Mesothelial cell of epicardium (in vitro differentiated cells): ENCODE measurements at regions not wholly inside any gene's neighbourhood (a gene's known extent, or its start where the extent isn't known, plus 50 kb on each side); places are given as distances from the start of the nearest gene placed in this dataset.

Experiments
- DNase-seq, 2 experiments: peaks; one replicate each; pipeline ENCODE4 v3.0.0; 2021; ENCODE audit warnings: low spot score in 2 of 2; ENCODE audit not compliant: unreplicated experiment in 2 of 2
- H3K27ac Mint-ChIP-seq: 2 replicates; pipeline ENCODE4 v1.8.0; 2021; ENCODE audit warnings: mixed read lengths
- H3K27me3 Mint-ChIP-seq: 2 replicates; pipeline ENCODE4 v1.8.0; 2021; ENCODE audit warnings: low read depth, mixed read lengths
- H3K36me3 Mint-ChIP-seq: 2 replicates; pipeline ENCODE4 v1.8.0; 2021; ENCODE audit warnings: mixed read lengths
- H3K4me1 Mint-ChIP-seq: 2 replicates; pipeline ENCODE4 v1.8.0; 2021; ENCODE audit warnings: mixed read lengths
- H3K4me3 Mint-ChIP-seq: 2 replicates; pipeline ENCODE4 v1.8.0; 2021; ENCODE audit warnings: mild to moderate bottlenecking, moderate library complexity, mixed read lengths
- H3K9me3 Mint-ChIP-seq: 2 replicates; pipeline ENCODE4 v1.8.0; 2021; ENCODE audit warnings: mixed read lengths
- CTCF ChIP-seq: fragments of 200-600 bp; sonication (generic); IDR thresholded peaks from one replicate; pipeline ENCODE4 v1.5.0; 2021; ENCODE audit warnings: antibody characterized with exemption; ENCODE audit not compliant: unreplicated experiment

- Mint-ChIP-seq H3K9me3 (peaks cover 55% of the 10 kb centered on the region), H3K4me3 (no peak overlapping the region), H3K4me1 (no peaks in the 10 kb centered on the region), H3K36me3 (peaks cover 16% of the 10 kb centered on the region), H3K27ac (no peak overlapping the region), H3K27me3 (no peaks in the 10 kb centered on the region)
- DNase-seq = no peak
- TF ChIP-seq CTCF = no peak
Observed at GRCh38 chr3:95775486-95776094, 1038.8 kb upstream of the EPHA6 start.

- Mint-ChIP-seq H3K27me3 (no peaks in the 10 kb centered on the region), H3K27ac (no peak overlapping the region), H3K4me3 (no peak overlapping the region), H3K36me3 (peaks cover 4% of the 10 kb centered on the region), H3K4me1 (no peaks in the 10 kb centered on the region), H3K9me3 (peaks cover 36% of the 10 kb centered on the region)
- no peak for TF ChIP-seq CTCF
- DNase-seq = no peak
Observed at GRCh38 chr3:95781598-95781997, 1032.8 kb upstream of the EPHA6 start.

GRCh38 chr3:95789111-95789510, 1025.3 kb upstream of the EPHA6 start:
- H3K27ac Mint-ChIP-seq = no peak overlapping the region
- no peaks in the 10 kb centered on the region for H3K27me3 Mint-ChIP-seq
- no peaks in the 10 kb centered on the region for H3K36me3 Mint-ChIP-seq
- peaks cover 3% of the 10 kb centered on the region for H3K4me1 Mint-ChIP-seq
- no peak overlapping the region for H3K4me3 Mint-ChIP-seq
- no peak for TF ChIP-seq CTCF
- no peak for DNase-seq
- H3K9me3 Mint-ChIP-seq = peaks cover 4% of the 10 kb centered on the region

GRCh38 chr3:95797081-95797480, 1017.3 kb upstream of the EPHA6 start:
- H3K9me3 Mint-ChIP-seq = peaks cover 10% of the 10 kb centered on the region
- no peak overlapping the region for H3K27ac Mint-ChIP-seq
- no peaks in the 10 kb centered on the region for H3K36me3 Mint-ChIP-seq
- no peaks in the 10 kb centered on the region for H3K4me1 Mint-ChIP-seq
- H3K27me3 Mint-ChIP-seq = no peaks in the 10 kb centered on the region
- no peak for DNase-seq
- no peak overlapping the region for H3K4me3 Mint-ChIP-seq
- no peak for TF ChIP-seq CTCF

GRCh38 chr3:95798628-95799027, 1015.8 kb upstream of the EPHA6 start:
- H3K4me1 Mint-ChIP-seq = no peaks in the 10 kb centered on the region
- no peak overlapping the region for H3K4me3 Mint-ChIP-seq
- no peak for TF ChIP-seq CTCF
- H3K9me3 Mint-ChIP-seq = peaks cover 10% of the 10 kb centered on the region
- H3K36me3 Mint-ChIP-seq = no peaks in the 10 kb centered on the region
- no peaks in the 10 kb centered on the region for H3K27me3 Mint-ChIP-seq
- DNase-seq = no peak
- H3K27ac Mint-ChIP-seq = no peak overlapping the region

GRCh38 chr3:95810462-95810861, 1003.9 kb upstream of the EPHA6 start:
- no peak for DNase-seq
- H3K27me3 Mint-ChIP-seq = no peaks in the 10 kb centered on the region
- H3K4me1 Mint-ChIP-seq = peaks cover 5% of the 10 kb centered on the region
- no peak overlapping the region for H3K4me3 Mint-ChIP-seq
- TF ChIP-seq CTCF = no peak
- H3K27ac Mint-ChIP-seq = no peak overlapping the region
- no peaks in the 10 kb centered on the region for H3K36me3 Mint-ChIP-seq
- no peaks in the 10 kb centered on the region for H3K9me3 Mint-ChIP-seq
